ENCODE measurements at regions not wholly inside any gene's neighbourhood (a gene's known extent, or its start where the extent isn't known, plus 50 kb on each side); places are given as distances from the start of the nearest gene placed in this dataset.

DNA sequence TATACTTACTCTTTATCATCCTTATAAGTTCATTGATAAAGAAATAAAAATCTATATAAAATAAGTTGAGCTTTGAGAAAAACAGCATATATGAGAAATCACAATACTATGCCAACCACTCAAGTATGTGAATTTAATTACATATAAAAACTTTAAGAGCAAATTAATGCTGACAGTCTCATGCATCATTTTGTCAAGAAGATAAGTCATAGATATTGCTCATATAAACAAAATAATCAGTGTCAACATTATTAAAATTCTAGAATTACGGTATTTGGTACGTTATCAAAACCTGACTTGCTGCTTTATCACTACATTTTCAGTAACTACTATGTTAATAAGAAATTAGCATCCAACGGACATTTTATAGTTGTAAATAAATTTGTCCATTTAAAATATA, 111.2 kb downstream of the FBXO8 start:
- no peaks in the 10 kb centered on the region for H3K23me2 ChIP-seq (ENCODE audit: low read depth, low read length)
- no peak overlapping the region for H2BK20ac ChIP-seq (ENCODE audit: low read length)
- ChIA-PET CTCF (ENCODE audit: partially characterized antibody) (no interaction called here), POLR2A (ENCODE audit: partially characterized antibody) (no interaction called here)
- H4K20me1 ChIP-seq (replicated peaks in 1 of 2; ENCODE audit: control insufficient read depth in 1 of 2, insufficient read depth in 2 of 2, low read length in 2 of 2): no peaks in the 10 kb centered on the region
- no peaks in the 10 kb centered on the region for H3K36me3 ChIP-seq (ENCODE audit: control insufficient read depth in 2 of 4, insufficient read depth in 4 of 4, low read length in 3 of 4)
- FAIRE-seq (no peak), DNase-seq (ENCODE audit: low read depth in 1 of 2, low spot score in 2 of 2) (no peak)
- H3K4ac ChIP-seq (replicated peaks; ENCODE audit: insufficient read length, low read depth, low read length): no peak overlapping the region
- H3K79me1 ChIP-seq (ENCODE audit: low read depth, low read length): no peaks in the 10 kb centered on the region
- no peak overlapping the region for H3K23ac ChIP-seq (ENCODE audit: insufficient read length)
- H2BK5ac ChIP-seq (ENCODE audit: low read depth, low read length): no peak overlapping the region
- H2BK15ac ChIP-seq (ENCODE audit: low read length): no peak overlapping the region
- H2AFZ ChIP-seq (ENCODE audit: low read length): no peak overlapping the region
- H3K4me3 ChIP-seq (ENCODE audit: extremely low read depth in 1 of 4, insufficient read depth in 2 of 4, low read depth in 3 of 4, low read length in 4 of 4): no peak overlapping the region
- no peak overlapping the region for H3K56ac ChIP-seq (replicated peaks; ENCODE audit: insufficient read length, low read depth, low read length)
- H3K27me3 ChIP-seq (replicated peaks in 1 of 4; ENCODE audit: control insufficient read depth in 3 of 4, extremely low read depth in 1 of 4, insufficient read depth in 3 of 4, low read length in 3 of 4): no peaks in the 10 kb centered on the region
- no peak overlapping the region for H4K8ac ChIP-seq (ENCODE audit: extremely low read depth, insufficient read depth, low read length)
- H3K4me1 ChIP-seq (replicated peaks in 1 of 4; ENCODE audit: control insufficient read depth in 3 of 4, insufficient read depth in 4 of 4, low read length in 3 of 4): peaks cover 0 to 3% (median 0%) of the 10 kb centered on the region in 4 experiments; a peak in 1 of 7 replicates
- H3K79me2 ChIP-seq (ENCODE audit: control insufficient read depth in 1 of 2, insufficient read depth in 2 of 2, low read length in 2 of 2): no peaks in the 10 kb centered on the region
- H2BK12ac ChIP-seq (ENCODE audit: low read depth, low read length): no peak overlapping the region
- H3K14ac ChIP-seq (ENCODE audit: insufficient read length): no peak overlapping the region
- H2AK5ac ChIP-seq (ENCODE audit: low read depth, low read length): no peak overlapping the region
- 92% methylated on average over 3 of the region's 3 CpGs; no CpG with 5 or more reads in 1 of the 2 experiments for WGBS, 2 experiments (ENCODE audit: extremely low coverage in 1 of 2, insufficient coverage in 1 of 2, insufficient read length in 1 of 2, insufficient replicate concordance in 2 of 2, low coverage in 1 of 2, low lambda C conversion rate in 2 of 2, missing lambda C conversion rate in 1 of 2)
- H3K9ac ChIP-seq (replicated peaks in 1 of 4; ENCODE audit: extremely low read depth in 1 of 4, low read depth in 3 of 4, low read length in 3 of 4): no peak overlapping the region
- H3K27ac ChIP-seq (ENCODE audit: low read depth, low read length): no peak overlapping the region
- no peak overlapping the region for H4K91ac ChIP-seq (replicated peaks; ENCODE audit: insufficient read length, low read length)
- no peak overlapping the region for H3K18ac ChIP-seq (ENCODE audit: extremely low read depth, low read length)
- no peak overlapping the region for H4K5ac ChIP-seq (ENCODE audit: insufficient read length, low read depth, low read length)
- H2BK120ac ChIP-seq (replicated peaks; ENCODE audit: low read depth, low read length): no peak overlapping the region
- H3K4me2 ChIP-seq (ENCODE audit: insufficient read depth in 1 of 2, low read depth in 2 of 2, low read length in 2 of 2): no peak overlapping the region
- H3K9me3 ChIP-seq (ENCODE audit: insufficient read depth in 2 of 2, low read depth in 1 of 2, low read length in 1 of 2): no peaks in the 10 kb centered on the region
- TF ChIP-seq CEBPB (IDR thresholded peaks at IDR 0.05; ENCODE audit: low read depth, low read length): no peak
- TF ChIP-seq, protein P1, sequence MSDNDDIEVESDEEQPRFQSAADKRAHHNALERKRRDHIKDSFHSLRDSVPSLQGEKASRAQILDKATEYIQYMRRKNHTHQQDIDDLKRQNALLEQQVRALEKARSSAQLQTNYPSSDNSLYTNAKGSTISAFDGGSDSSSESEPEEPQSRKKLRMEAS (IDR thresholded peaks at IDR 0.05): no peak
- TF ChIP-seq CBX8 (IDR thresholded peaks at IDR 0.05; ENCODE audit: borderline replicate concordance, low read depth, low read length): no peak
- TF ChIP-seq, protein P2, sequence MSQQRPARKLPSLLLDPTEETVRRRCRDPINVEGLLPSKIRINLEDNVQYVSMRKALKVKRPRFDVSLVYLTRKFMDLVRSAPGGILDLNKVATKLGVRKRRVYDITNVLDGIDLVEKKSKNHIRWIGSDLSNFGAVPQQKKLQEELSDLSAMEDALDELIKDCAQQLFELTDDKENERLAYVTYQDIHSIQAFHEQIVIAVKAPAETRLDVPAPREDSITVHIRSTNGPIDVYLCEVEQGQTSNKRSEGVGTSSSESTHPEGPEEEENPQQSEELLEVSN (IDR thresholded peaks at IDR 0.05): no peak
- TF ChIP-seq SUZ12 (IDR thresholded peaks at IDR 0.05; ENCODE audit: low read length): no peak
- no peak for TF ChIP-seq KDM1A (IDR thresholded peaks at IDR 0.05; ENCODE audit: borderline replicate concordance, low read length)
- no peak for TF ChIP-seq RFX5 (IDR thresholded peaks at IDR 0.05; ENCODE audit: borderline replicate concordance, low read depth, low read length)
